NCI-H345 treated with DMSO at 0.1 percent for 48 hours (cell line): ENCODE measurements at regions not wholly inside any gene's neighbourhood (a gene's known extent, or its start where the extent isn't known, plus 50 kb on each side); places are given as distances from the start of the nearest gene placed in this dataset.
"Not testable (repeated sequence)": the region's sequence is repeated elsewhere in the genome, so short reads cannot be mapped to it uniquely, and the experiment has no call there.

Experiments used
- DNase-seq: peaks from one replicate; lab custom pipeline; 2025; ENCODE audit not compliant: unreplicated experiment; lab: John Stamatoyannopoulos, UW

- no peak for DNase-seq
Measured at GRCh38 chr9:38133595-38133994, 64.6 kb upstream of the SHB start.

DNA sequence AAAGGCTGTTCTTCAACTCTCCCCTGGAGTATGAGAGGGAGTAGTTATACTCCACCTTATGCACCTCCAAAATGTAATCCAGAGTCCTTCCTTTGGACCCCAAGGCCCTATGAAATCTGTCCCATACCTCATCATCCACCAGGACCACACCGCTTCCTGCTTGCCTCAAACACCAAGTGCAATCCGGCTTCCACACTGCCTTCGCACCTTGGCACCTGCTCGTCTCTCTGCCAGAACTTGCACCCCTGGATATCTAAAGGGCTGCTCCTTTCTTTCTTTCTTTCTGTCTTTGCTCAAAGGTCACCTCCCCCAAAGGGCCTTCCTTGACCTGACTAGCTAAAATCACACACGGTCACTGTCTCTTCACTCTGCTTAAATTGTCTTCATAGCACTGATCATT, 63.9 kb upstream of the SHB start:
- DNase-seq, result no peak

GRCh38 chr9:38131729-38132128, 62.7 kb upstream of the SHB start:
- DNase-seq, result no peak

- no peak for DNase-seq
Measured at GRCh38 chr9:38130724-38131123, 61.7 kb upstream of the SHB start.

GRCh38 chr9:38129366-38129765, 60.3 kb upstream of the SHB start:
- no peak for DNase-seq

DNA sequence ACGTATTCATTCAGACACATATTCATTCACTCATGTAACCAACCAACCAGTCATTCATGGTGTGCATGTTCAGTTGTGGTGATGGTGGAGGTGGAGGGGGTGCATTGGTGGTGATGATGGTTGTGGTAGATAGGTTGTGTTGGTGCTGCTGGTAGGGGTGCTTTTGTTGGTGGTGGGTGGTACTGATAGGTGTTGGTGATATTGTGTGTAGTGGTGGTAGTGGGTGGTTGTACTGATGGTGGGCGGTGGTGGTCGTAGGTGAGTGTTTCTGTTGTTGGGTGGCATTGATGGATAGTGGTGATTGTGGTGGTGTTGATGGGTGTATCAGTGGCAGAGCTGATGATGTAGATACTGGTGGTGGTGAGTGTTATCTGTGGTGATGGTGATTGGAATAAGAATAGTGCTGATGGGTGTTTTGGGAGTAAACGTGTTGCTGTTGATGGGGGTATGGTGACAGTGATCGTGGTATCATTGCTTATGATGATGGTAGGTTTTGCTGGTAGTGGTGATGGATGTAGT, 59.8 kb upstream of the SHB start:
- DNase-seq, result no peak

- DNase-seq, result no peak
Measured at GRCh38 chr9:38127271-38127839, 58.3 kb upstream of the SHB start.

DNA sequence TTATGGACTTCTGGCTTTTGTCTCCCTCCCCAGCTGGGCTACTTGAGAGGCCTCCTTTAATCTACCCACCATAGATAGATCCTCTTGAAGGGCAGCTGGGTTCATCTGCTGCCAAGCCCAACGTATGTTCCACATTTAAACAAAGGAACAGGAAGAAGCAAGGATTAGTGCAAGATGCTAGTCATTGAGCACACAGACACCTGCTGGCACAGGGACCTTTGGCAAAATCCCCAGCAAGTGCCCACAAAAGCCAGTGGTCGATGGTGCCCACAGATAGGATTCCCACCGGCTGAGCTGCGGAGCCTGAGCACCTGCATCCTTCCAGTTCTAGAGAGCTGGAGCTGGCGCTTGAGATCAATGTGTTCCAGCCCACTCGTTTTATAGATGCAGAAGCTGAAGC, 57.7 kb upstream of the SHB start:
- DNase-seq, result peak; percentile 59

DNA sequence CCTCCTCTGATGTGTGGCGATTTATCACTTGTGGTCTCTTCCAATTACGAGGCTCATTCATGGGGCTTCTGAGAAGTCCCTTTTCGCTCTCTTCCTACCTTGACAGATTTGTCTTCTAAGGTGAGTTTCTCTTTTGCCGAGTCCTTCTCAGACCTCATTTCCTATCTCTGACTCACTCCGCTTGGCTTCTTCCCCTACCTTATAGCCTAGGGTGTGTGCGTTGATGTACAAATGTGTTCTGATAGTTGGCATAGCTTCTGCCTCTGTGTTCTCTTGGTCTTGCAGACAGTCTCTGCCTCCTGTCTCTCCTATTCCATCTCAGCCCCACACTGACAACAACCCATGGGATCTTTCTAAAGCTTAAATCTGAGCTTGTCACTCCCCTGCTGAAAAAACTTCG, 56.9 kb upstream of the SHB start:
- DNase-seq, result no peak

DNA sequence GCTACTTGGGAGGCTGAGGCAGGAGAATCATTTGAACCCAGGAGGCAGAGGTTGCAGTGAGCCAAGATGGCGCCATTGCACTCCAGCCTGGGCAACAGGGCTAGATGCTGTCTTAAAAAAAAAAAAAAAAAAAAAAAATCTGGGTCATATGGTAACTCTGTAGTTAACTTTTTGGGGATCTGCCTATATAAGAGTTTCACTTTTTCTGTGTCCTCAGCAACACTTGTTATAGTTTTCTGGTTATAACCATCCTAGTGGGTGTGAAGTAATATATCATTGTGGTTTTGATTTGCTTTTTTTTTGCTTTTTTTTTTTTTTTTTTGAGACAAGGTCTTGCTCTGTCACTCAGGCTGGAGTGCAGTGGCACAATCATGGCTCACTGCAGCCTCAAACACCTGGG, 54.3 kb upstream of the SHB start:
- not testable (repeated sequence) for DNase-seq

DNA sequence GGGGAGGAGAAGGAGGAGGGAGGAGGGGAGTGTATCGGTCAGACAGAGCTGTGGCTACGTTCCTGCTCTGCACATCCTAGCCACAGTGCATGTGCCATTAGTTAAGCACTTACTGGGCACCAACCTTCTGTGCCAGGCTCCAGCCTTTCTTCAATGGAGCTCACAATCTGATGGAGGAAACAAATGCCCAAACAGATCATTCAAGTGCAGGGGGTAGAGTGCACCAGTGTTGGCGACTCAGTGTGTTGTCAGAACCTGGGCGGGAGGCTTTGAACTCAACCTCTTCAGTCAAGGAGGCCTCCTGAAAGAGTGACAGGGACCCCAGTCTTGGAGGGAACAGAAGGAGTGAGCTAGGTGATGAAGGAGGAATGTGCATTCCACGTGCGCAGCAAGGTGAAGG, 51.9 kb upstream of the SHB start:
- DNase-seq, result no peak

DNA sequence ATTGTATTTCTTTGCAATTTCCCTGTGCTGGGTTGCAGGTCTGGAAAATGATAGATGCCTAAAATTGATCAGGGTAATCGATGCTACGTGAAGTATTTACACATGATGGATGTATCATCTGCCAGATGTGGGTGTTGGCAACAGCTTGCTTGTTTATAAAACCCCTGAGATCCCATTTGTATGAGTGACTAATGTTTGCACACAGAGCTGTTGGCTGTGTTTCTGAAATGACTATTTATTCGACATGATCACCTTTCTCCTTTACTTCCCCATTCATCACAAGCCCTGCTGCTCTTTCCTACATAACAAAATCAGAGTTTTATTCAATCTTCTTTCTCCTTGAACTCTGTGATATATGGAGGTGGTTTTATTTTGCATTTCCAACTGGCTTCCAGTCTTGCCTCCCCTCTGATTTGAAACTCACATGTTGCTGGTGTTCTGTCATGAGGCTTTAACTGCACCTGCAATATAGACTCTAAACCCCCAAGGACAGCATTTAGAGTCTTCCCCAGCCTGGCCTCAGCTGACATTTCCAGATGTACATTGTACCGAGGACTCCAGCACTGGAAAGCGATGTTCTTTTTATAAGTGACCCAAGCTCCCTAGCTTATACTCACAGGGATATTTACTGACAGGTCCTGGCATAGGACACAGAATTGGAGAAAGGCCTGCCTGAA, 50.7 kb upstream of the SHB start:
- no peak for DNase-seq

GRCh38 chr9:38118862-38119438, 49.9 kb upstream of the SHB start:
- no peak for DNase-seq
